Gastroesophageal sphincter (tissue), 4 donors: ENCODE measurements at regions not wholly inside any gene's neighbourhood (a gene's known extent, or its start where the extent isn't known, plus 50 kb on each side); places are given as distances from the start of the nearest gene placed in this dataset.
"Not testable (repeated sequence)": the region's sequence is repeated elsewhere in the genome, so short reads cannot be mapped to it uniquely, and the experiment has no call there.

Experiments
- ATAC-seq: fragments of 150-250 bp; one replicate; pipeline ENCODE4 v1.9.1; 2016; ENCODE audit warnings: mild to moderate bottlenecking, moderate library complexity
- H3K27ac ChIP-seq, 4 donors: fragments of 200-600 bp; sonication (generic) in 3 of 4; 1 replicate in 3 of 4; 2 replicates in 1 of 4; pipeline ENCODE4 v1.5.1; 2016 to 2019
- H3K27me3 ChIP-seq: fragments of 200-600 bp; sonication (generic); one replicate; pipeline ENCODE4 v1.5.1; 2019
- H3K36me3 ChIP-seq, 2 donors: fragments of 200-600 bp; sonication (generic); one replicate each; pipeline ENCODE4 v1.5.1; 2019; ENCODE audit warnings: control low read depth in 1 of 2
- H3K4me1 ChIP-seq, 3 donors: fragments of 200-600 bp; sonication (generic); 1 replicate in 2 of 3; 2 replicates in 1 of 3; pipeline ENCODE4 v1.5.1; 2016 to 2019; ENCODE audit warnings: control low read depth in 2 of 3
- H3K4me3 ChIP-seq, 2 donors: fragments of 200-600 bp; sonication (generic); one replicate each; pipeline ENCODE4 v1.5.1; 2019; ENCODE audit warnings: mild to moderate bottlenecking in 1 of 2, moderate library complexity in 1 of 2
- H3K9me3 ChIP-seq, 3 donors: fragments of 200-600 bp; sonication (generic); one replicate each; pipeline ENCODE4 v1.5.1; 2017 to 2019; ENCODE audit warnings: control low read depth in 2 of 3
- CTCF ChIP-seq, 4 experiments: fragments of 200-600 bp in 2 of 4; fragments of 450-650 bp in 2 of 4; sonication (generic) in 1 of 4; IDR thresholded peaks; one replicate each; pipeline ENCODE4 v1.5.1; 2017 to 2019; ENCODE audit warnings: antibody characterized with exemption in 4 of 4, mild to moderate bottlenecking in 2 of 4, moderate library complexity in 2 of 4
- EP300 ChIP-seq: sonication (generic); formaldehyde crosslinking; IDR thresholded peaks from one replicate; pipeline ENCODE4 v1.6.1; 2017; ENCODE audit warnings: antibody characterized with exemption, mild to moderate bottlenecking
- POLR2A ChIP-seq, 2 donors: fragments of 450-650 bp; IDR thresholded peaks; one replicate each; pipeline ENCODE4 v1.6.1; 2017; ENCODE audit warnings: antibody characterized with exemption in 2 of 2, mild to moderate bottlenecking in 2 of 2, moderate library complexity in 1 of 2
- POLR2AphosphoS5 ChIP-seq: sonication (generic); formaldehyde crosslinking; IDR thresholded peaks from one replicate; pipeline ENCODE4 v1.6.1; 2017; ENCODE audit warnings: antibody characterized with exemption
- WGBS, 2 donors: methylation state at CpG; one replicate each; pipeline ENCODE4 v1.1.5; 2018; ENCODE audit warnings: low coverage in 1 of 2; 5-methylcytosine and 5-hydroxymethylcytosine counted together

GRCh38 chr11:54927704-54928103 lies 221.1 kb downstream of the OR4A5 start:
- no peak for ATAC-seq
- no peaks in the 10 kb centered on the region for H3K4me1 ChIP-seq
- H3K27ac ChIP-seq: no peak overlapping the region
- 55 to 84% methylated on average over 2 of the region's 2 CpGs for WGBS, 2 donors
- no peak overlapping the region for H3K4me3 ChIP-seq
- H3K36me3 ChIP-seq: no peaks in the 10 kb centered on the region
- TF ChIP-seq CTCF (IDR thresholded peaks at IDR 0.05): no peak
- TF ChIP-seq POLR2AphosphoS5: no peak
- TF ChIP-seq POLR2A (IDR thresholded peaks at IDR 0.05): no peak
- TF ChIP-seq EP300: no peak
- no peaks in the 10 kb centered on the region for H3K27me3 ChIP-seq
- peaks cover 2 to 100% (median 5%) of the 10 kb centered on the region in 3 donors for H3K9me3 ChIP-seq

- Histone ChIP-seq H3K4me3 (no peak overlapping the region), H3K4me1 (no peaks in the 10 kb centered on the region), H3K36me3 (no peaks in the 10 kb centered on the region), H3K9me3 (peaks cover 5 to 100% (median 10%) of the 10 kb centered on the region in 3 donors), H3K27me3 (no peaks in the 10 kb centered on the region), H3K27ac (no peak overlapping the region)
- 19 to 39% methylated on average over 2 of the region's 2 CpGs for WGBS, 2 donors
- ATAC-seq: no peak
- TF ChIP-seq EP300 (no peak), CTCF (IDR thresholded peaks at IDR 0.05) (no peak), POLR2AphosphoS5 (no peak), POLR2A (IDR thresholded peaks at IDR 0.05) (no peak)
Observed at GRCh38 chr11:54930930-54931329, 224.3 kb downstream of the OR4A5 start.

GRCh38 chr11:54944211-54944610 lies 237.6 kb downstream of the OR4A5 start:
- peaks cover 0 to 84% (median 0%) of the 10 kb centered on the region in 3 donors for H3K9me3 ChIP-seq
- no peaks in the 10 kb centered on the region for H3K4me1 ChIP-seq
- H3K36me3 ChIP-seq: no peaks in the 10 kb centered on the region
- ATAC-seq: no peak
- no peak overlapping the region for H3K4me3 ChIP-seq
- no peak overlapping the region for H3K27ac ChIP-seq
- TF ChIP-seq POLR2AphosphoS5: no peak
- no peak for TF ChIP-seq CTCF (IDR thresholded peaks at IDR 0.05)
- no peak for TF ChIP-seq POLR2A (IDR thresholded peaks at IDR 0.05)
- TF ChIP-seq EP300: no peak
- no peaks in the 10 kb centered on the region for H3K27me3 ChIP-seq

- no peaks in the 10 kb centered on the region for H3K36me3 ChIP-seq
- no peak overlapping the region for H3K4me3 ChIP-seq
- TF ChIP-seq POLR2A (IDR thresholded peaks at IDR 0.05) (no peak), CTCF (IDR thresholded peaks at IDR 0.05) (no peak), EP300 (no peak), POLR2AphosphoS5 (no peak)
- peaks cover 0 to 62% (median 0%) of the 10 kb centered on the region in 3 donors for H3K9me3 ChIP-seq
- H3K4me1 ChIP-seq: no peaks in the 10 kb centered on the region
- no peak overlapping the region for H3K27ac ChIP-seq
- no peak for ATAC-seq
- WGBS, 2 donors: 62 to 71% methylated on average over 1 of the region's 1 CpG
- H3K27me3 ChIP-seq: no peaks in the 10 kb centered on the region
Observed at GRCh38 chr11:54946424-54946823, 239.8 kb downstream of the OR4A5 start.

- not testable (repeated sequence) for ATAC-seq, H3K4me1 ChIP-seq, H3K27ac ChIP-seq, H3K4me3 ChIP-seq, H3K36me3 ChIP-seq, H3K27me3 ChIP-seq
- WGBS, 2 donors: 100% methylated on average over 1 of the region's 13 CpGs; no CpG with 5 or more reads in 1 of the 2 donors
- H3K9me3 ChIP-seq: peaks cover 0 to 54% (median 0%) of the 10 kb centered on the region in 3 donors
Observed at GRCh38 chr11:54947175-54947574, 240.5 kb downstream of the OR4A5 start.

- ATAC-seq: no peak
- Histone ChIP-seq H3K27me3 (no peaks in the 10 kb centered on the region), H3K4me3 (no peak overlapping the region), H3K36me3 (no peaks in the 10 kb centered on the region), H3K4me1 (no peaks in the 10 kb centered on the region), H3K27ac (no peak overlapping the region), H3K9me3 (peaks cover 0 to 99% (median 0%) of the 10 kb centered on the region in 3 donors)
- WGBS, 2 donors: 37 to 53% methylated on average over 2 of the region's 2 CpGs
- no peak for TF ChIP-seq EP300
- no peak for TF ChIP-seq CTCF (IDR thresholded peaks at IDR 0.05)
- TF ChIP-seq POLR2AphosphoS5: no peak
Observed at GRCh38 chr11:54979375-54979774, 272.7 kb downstream of the OR4A5 start.
